PC-9 (cell line): ENCODE measurements at regions not wholly inside any gene's neighbourhood (a gene's known extent, or its start where the extent isn't known, plus 50 kb on each side); places are given as distances from the start of the nearest gene placed in this dataset.

Experiments used
- BruUV-seq: library from RNA; stranded (reverse); fragments of 400-500 nt; replicated peaks from 2 replicates; lab custom pipeline; 2021; lab: Mats Ljungman, UMichigan
- CTCF ChIA-PET: fragments of 300-600 bp; sonication (Branson Sonifier 250); formaldehyde crosslinking; loops from one replicate; lab custom pipeline; 2022; ENCODE audit warnings: antibody characterized with exemption; lab: Charles Lee
- POLR2A ChIA-PET: fragments of 300-600 bp; sonication (Branson Sonifier 250); formaldehyde crosslinking; loops from one replicate; lab custom pipeline; 2022; ENCODE audit warnings: antibody characterized with exemption; ENCODE audit not compliant: unreplicated experiment; lab: Charles Lee
- DNase-seq, 2 experiments: peaks; one replicate each; pipeline versions ENCODE4 v3.0.0 to v3.0.0-alpha.2; 2015 to 2022; ENCODE audit warnings: mixed read lengths in 1 of 2
- H2AFZ ChIP-seq: fragments of 200-600 bp; sonication (generic); 2 replicates; pipeline ENCODE4 v1.8.1; 2017; ENCODE audit warnings: antibody characterized with exemption
- H3F3A ChIP-seq: fragments of 200-600 bp; sonication (generic); 2 replicates; pipeline ENCODE4 v1.8.1; 2017; ENCODE audit warnings: antibody characterized with exemption, mild to moderate bottlenecking, low read depth; ENCODE audit not compliant: insufficient read depth
- H3K27ac ChIP-seq: fragments of 200-600 bp; sonication (generic); 2 replicates; pipeline ENCODE4 v1.6.1; 2016; ENCODE audit warnings: mixed run types
- H3K27me3 ChIP-seq: fragments of 200-600 bp; sonication (generic); 2 replicates; pipeline ENCODE4 v1.6.1; 2016; ENCODE audit warnings: low read depth, mixed run types; ENCODE audit not compliant: insufficient read depth
- H3K36me3 ChIP-seq: fragments of 200-600 bp; sonication (generic); 2 replicates; pipeline ENCODE4 v1.6.1; 2016; ENCODE audit warnings: low read depth, mixed run types
- H3K4me1 ChIP-seq: fragments of 200-600 bp; sonication (generic); replicated peaks from 2 replicates; pipeline ENCODE4 v1.6.1; 2016; ENCODE audit warnings: mixed run types; ENCODE audit not compliant: insufficient read depth
- H3K4me2 ChIP-seq: fragments of 200-600 bp; sonication (generic); 2 replicates; pipeline ENCODE4 v1.6.1; 2017; ENCODE audit warnings: mixed run types
- H3K4me3 ChIP-seq: fragments of 200-600 bp; sonication (generic); 2 replicates; pipeline ENCODE4 v1.6.1; 2016; ENCODE audit warnings: mixed run types
- H3K79me2 ChIP-seq: fragments of 200-600 bp; sonication (generic); 2 replicates; pipeline ENCODE4 v1.6.1; 2017; ENCODE audit warnings: low read depth, mixed run types
- H3K9me2 ChIP-seq: fragments of 200-600 bp; sonication (generic); 2 replicates; pipeline ENCODE4 v1.8.1; 2017; ENCODE audit warnings: mild to moderate bottlenecking; ENCODE audit not compliant: insufficient read depth
- H3K9me3 ChIP-seq: fragments of 200-600 bp; sonication (generic); 2 replicates; pipeline ENCODE4 v1.8.1; 2016; ENCODE audit warnings: low read depth; ENCODE audit not compliant: insufficient read depth
- H4K20me1 ChIP-seq: fragments of 200-600 bp; sonication (generic); 2 replicates; pipeline ENCODE4 v1.8.1; 2017; ENCODE audit not compliant: insufficient read depth
- EZH2 ChIP-seq: fragments of 200-600 bp; sonication (generic); IDR thresholded peaks from 2 replicates; pipeline ENCODE4 v1.8.0; 2017; ENCODE audit warnings: antibody characterized with exemption, low read depth
- intact Hi-C: fragments of 100-400 bp; cut with micrococcal nuclease; formaldehyde crosslinking; loops from one replicate; pipeline ENCODE4 v1.10.0; 2022; ENCODE audit not compliant: unreplicated experiment
- TF ChIP-seq, protein P1 (sequence below): fragments of 200-600 bp; sonication (generic); conservative IDR thresholded peaks from 2 replicates; pipeline ENCODE4 v1.6.1; 2017; ENCODE audit warnings: mixed run types, antibody characterized with exemption, mild to moderate bottlenecking, moderate library complexity

DNA sequence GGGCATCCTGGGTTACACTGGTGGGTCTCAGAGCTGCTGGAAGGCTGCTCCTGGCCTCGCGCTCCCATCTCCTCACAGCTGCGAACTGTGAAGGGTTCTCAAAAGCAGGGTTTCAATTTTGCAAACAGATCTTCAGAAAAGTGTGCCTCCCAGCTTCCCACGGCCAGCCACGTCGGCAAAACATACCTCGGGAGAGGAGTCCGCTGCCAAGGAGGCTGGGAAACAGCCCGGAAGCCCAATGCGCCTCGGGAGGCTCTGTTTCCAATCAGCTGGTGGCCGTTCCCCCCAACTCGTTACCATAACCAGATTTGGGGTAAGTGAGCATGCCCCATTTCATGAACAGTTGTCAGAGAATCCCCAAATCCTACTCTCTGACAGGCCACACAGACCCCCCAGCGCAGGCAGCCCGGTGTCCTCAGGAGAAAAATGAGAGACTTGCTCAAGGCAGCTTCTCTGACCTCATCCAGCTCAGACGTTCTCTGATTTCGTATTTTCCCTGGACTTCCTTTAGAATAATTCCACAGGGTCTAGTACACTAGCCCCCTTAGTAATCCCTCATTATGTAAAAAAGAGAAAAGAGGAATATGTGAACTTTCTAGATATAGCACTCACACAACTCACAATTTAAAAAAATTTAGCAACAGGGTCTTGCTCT is 98.4 kb downstream of the SNX5 start:
- Histone ChIP-seq H3K27me3 (peaks cover 18% of the 10 kb centered on the region; the same call in 1 of the 2 replicates), H3K79me2 (no peaks in the 10 kb centered on the region), H3K4me1 (no peaks in the 10 kb centered on the region), H3K9me2 (no peaks in the 10 kb centered on the region), H3K9me3 (no peaks in the 10 kb centered on the region), H4K20me1 (no peaks in the 10 kb centered on the region), H3K4me2 (no peak overlapping the region), H2AFZ (no peak overlapping the region), H3F3A (no peaks in the 10 kb centered on the region), H3K36me3 (no peaks in the 10 kb centered on the region), H3K4me3 (no peak overlapping the region), H3K27ac (no peak overlapping the region)
- TF ChIP-seq, protein P1, sequence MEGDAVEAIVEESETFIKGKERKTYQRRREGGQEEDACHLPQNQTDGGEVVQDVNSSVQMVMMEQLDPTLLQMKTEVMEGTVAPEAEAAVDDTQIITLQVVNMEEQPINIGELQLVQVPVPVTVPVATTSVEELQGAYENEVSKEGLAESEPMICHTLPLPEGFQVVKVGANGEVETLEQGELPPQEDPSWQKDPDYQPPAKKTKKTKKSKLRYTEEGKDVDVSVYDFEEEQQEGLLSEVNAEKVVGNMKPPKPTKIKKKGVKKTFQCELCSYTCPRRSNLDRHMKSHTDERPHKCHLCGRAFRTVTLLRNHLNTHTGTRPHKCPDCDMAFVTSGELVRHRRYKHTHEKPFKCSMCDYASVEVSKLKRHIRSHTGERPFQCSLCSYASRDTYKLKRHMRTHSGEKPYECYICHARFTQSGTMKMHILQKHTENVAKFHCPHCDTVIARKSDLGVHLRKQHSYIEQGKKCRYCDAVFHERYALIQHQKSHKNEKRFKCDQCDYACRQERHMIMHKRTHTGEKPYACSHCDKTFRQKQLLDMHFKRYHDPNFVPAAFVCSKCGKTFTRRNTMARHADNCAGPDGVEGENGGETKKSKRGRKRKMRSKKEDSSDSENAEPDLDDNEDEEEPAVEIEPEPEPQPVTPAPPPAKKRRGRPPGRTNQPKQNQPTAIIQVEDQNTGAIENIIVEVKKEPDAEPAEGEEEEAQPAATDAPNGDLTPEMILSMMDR: no peak
- TF ChIP-seq EZH2: no peak
- DNase-seq: no peak
- ChIA-PET CTCF (interaction anchor here (0.6 kb wide), 1 partner anchor 29 kb away, joined by 9 read pairs; no protein-coding TSS in a partner anchor), POLR2A (interaction anchor here (0.6 kb wide), 2 partner anchors 20 to 220 kb away, joined by 3 to 5 read pairs; no protein-coding TSS in a partner anchor)
- BruUV-seq: no TSS peak
- intact Hi-C loops: no loop called here

DNA sequence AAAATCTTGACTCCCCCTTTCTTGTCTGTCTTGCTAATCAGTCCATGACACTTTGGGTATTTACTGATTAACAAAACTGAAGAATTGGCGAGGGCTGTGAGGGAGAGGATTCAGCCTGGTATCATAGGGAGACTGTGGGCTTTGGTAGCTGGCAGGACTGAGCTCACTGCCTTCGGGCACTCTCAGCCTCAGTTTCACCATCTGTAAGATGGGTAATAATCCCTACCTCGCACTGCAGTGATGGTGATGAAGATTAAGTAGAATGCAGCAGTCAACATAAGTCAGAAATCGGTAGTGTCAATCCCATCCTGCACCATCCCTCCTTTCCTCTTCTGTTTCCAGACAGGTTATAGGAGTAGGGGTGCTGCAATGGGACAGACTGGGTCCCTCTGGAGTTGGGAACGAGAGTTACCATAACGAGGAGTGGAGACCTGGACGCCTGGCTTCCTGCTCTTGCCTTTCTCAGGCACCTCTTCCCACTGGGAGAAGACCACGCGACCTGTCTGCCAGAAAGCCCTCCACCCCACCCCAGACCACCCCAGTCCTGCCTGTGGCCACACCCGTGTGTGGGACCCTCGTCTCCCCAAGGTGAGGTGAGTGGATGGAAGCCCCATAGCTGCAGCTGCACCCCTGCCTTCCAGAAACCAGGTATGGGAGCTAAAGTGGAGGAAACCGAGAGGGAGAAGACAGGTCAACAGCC is 99.1 kb downstream of the SNX5 start:
- H3K27me3 ChIP-seq: peaks cover 18% of the 10 kb centered on the region; the same call in 1 of the 2 replicates
- ChIA-PET CTCF (interaction anchor here (0.6 kb wide), 1 partner anchor 30 kb away, joined by 9 read pairs; no protein-coding TSS in a partner anchor), POLR2A (interaction anchor here (0.6 kb wide), 1 partner anchor 19 kb away, joined by 3 read pairs; no protein-coding TSS in a partner anchor)
- H3K79me2 ChIP-seq: no peaks in the 10 kb centered on the region
- H3K4me1 ChIP-seq: no peaks in the 10 kb centered on the region
- TF ChIP-seq, protein P1: no peak
- no peak for TF ChIP-seq EZH2
- no peak overlapping the region for H3K27ac ChIP-seq
- intact Hi-C loops: no loop called here
- H3K36me3 ChIP-seq: no peaks in the 10 kb centered on the region
- no peaks in the 10 kb centered on the region for H3F3A ChIP-seq
- H3K9me3 ChIP-seq: no peaks in the 10 kb centered on the region
- H2AFZ ChIP-seq: no peak overlapping the region
- no peaks in the 10 kb centered on the region for H3K9me2 ChIP-seq
- DNase-seq: no peak
- H4K20me1 ChIP-seq: no peaks in the 10 kb centered on the region
- no TSS peak for BruUV-seq
- H3K4me2 ChIP-seq: no peak overlapping the region
- H3K4me3 ChIP-seq: no peak overlapping the region

DNA sequence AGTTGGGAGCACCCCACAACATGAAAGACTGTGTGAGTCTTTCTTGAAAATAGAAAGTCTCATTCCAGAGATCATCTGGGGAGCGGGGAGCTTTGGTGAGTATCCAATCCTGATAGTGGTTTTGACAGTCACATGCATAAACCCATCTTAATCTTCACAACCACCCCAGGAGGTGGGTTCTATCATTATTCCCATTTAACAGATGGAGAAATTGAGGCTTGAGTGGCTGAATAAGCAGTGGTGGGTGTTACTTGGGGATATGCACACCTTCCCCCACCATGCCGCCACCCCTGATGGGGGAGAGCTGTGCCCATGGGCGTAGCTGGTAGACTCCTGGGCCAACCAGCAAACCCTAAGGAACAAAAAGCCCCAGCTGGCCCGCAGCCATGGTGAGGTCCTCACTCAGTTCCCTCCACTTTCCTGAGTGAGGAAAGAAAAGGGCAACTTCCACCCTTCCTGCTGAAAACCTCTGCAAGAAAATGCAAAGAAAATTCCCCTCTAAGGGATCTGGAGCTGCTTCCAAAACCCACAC is 99.8 kb downstream of the SNX5 start:
- no peak overlapping the region for H3K27ac ChIP-seq
- CTCF ChIA-PET: no interaction called here
- DNase-seq: no peak

More for the DNA sequence above, 99.8 kb downstream of the SNX5 start:
- Histone ChIP-seq H3K4me3 (no peak overlapping the region), H3F3A (no peaks in the 10 kb centered on the region), H3K9me2 (no peaks in the 10 kb centered on the region), H4K20me1 (no peaks in the 10 kb centered on the region), H2AFZ (no peak overlapping the region), H3K9me3 (no peaks in the 10 kb centered on the region), H3K79me2 (no peaks in the 10 kb centered on the region), H3K27me3 (peaks cover 18% of the 10 kb centered on the region; the same call in 1 of the 2 replicates), H3K4me2 (no peak overlapping the region), H3K4me1 (no peaks in the 10 kb centered on the region), H3K36me3 (no peaks in the 10 kb centered on the region)
- intact Hi-C loops: no loop called here
- no peak for TF ChIP-seq EZH2
- TF ChIP-seq, protein P1: no peak
- BruUV-seq: no TSS peak
- POLR2A ChIA-PET: no interaction called here
